GM12878 (cell line): ENCODE measurements at regions not wholly inside any gene's neighbourhood (a gene's known extent, or its start where the extent isn't known, plus 50 kb on each side); places are given as distances from the start of the nearest gene placed in this dataset.

Experiments
- ATAC-seq: fragments of 200-7000 bp; cut with Tn5 transposase; 3 replicates; pipeline ENCODE4 v1.9.1; 2020; ENCODE audit warnings: mild to moderate bottlenecking, moderate library complexity
- BruUV-seq: library from RNA; stranded (reverse); fragments of 400-500 nt; replicated peaks from 2 replicates; lab custom pipeline; 2021; lab: Mats Ljungman, UMichigan
- CTCF ChIA-PET: fragments of 300-600 bp; sonication (Branson Sonifier 250); formaldehyde crosslinking; extraction: SDS; loops from one replicate; lab custom pipeline; 2021; ENCODE audit warnings: inconsistent platforms; lab: Yijun Ruan, JAX
- POLR2A ChIA-PET: fragments of 350-600 bp; formaldehyde crosslinking; extraction: SDS; loops from one replicate; lab custom pipeline; 2021; ENCODE audit warnings: inconsistent platforms; lab: Charles Lee
- RAD21 ChIA-PET: fragments of 300-600 bp; sonication (Branson Sonifier 250); formaldehyde crosslinking; loops from one replicate; lab custom pipeline; 2023; ENCODE audit warnings: antibody characterized with exemption; ENCODE audit not compliant: unreplicated experiment; lab: Charles Lee
- SMC1A ChIA-PET: fragments of 300-600 bp; sonication (Branson Sonifier 250); formaldehyde crosslinking; loops from one replicate; lab custom pipeline; 2023; ENCODE audit not compliant: unreplicated experiment, uncharacterized antibody; lab: Charles Lee
- DNase-seq: peaks from one replicate; pipeline ENCODE4 v3.0.0-alpha.2; 2011; ENCODE audit warnings: low read depth, low spot score
- FAIRE-seq: peaks from 3 replicates; lab custom pipeline; 2011; peaks lifted over from hg19 to GRCh38; lab: Jason Lieb, UNC
- H2AFZ ChIP-seq: 2 replicates; pipeline ENCODE4 v1.6.0; 2011; ENCODE audit warnings: low read depth, low read length, control low read depth; ENCODE audit not compliant: control insufficient read depth
- H3K27ac ChIP-seq: 2 replicates; pipeline ENCODE4 v1.5.1; 2011; ENCODE audit warnings: control low read depth; ENCODE audit not compliant: control insufficient read depth, insufficient read depth
- H3K27me3 ChIP-seq, 2 experiments: replicated peaks in 1 of 2; 2 replicates each; pipeline versions ENCODE4 v1.6.0 to v1.6.1; 2011; ENCODE audit warnings: low read length in 1 of 2; ENCODE audit not compliant: control insufficient read depth in 2 of 2, insufficient read depth in 2 of 2
- H3K36me3 ChIP-seq, 2 experiments: 2 replicates each; pipeline ENCODE4 v1.5.1; 2011; ENCODE audit warnings: low read length in 1 of 2; ENCODE audit not compliant: control insufficient read depth in 2 of 2, insufficient read depth in 2 of 2
- H3K4me1 ChIP-seq: 2 replicates; pipeline ENCODE4 v1.6.1; 2011; ENCODE audit warnings: mild to moderate bottlenecking, low read length, moderate library complexity, mixed read lengths; ENCODE audit not compliant: control insufficient read depth, insufficient read depth
- H3K4me2 ChIP-seq: 2 replicates; pipeline ENCODE4 v1.6.0; 2011; ENCODE audit warnings: control low read depth; ENCODE audit not compliant: control insufficient read depth, insufficient read depth
- H3K4me3 ChIP-seq: fragments of 200-600 bp; sonication (generic); 2 replicates; pipeline ENCODE4 v1.5.1; 2016
- H3K79me2 ChIP-seq: 2 replicates; pipeline ENCODE4 v1.6.0; 2011; ENCODE audit warnings: low read length; ENCODE audit not compliant: control insufficient read depth, insufficient read depth
- H3K9ac ChIP-seq: 2 replicates; pipeline ENCODE4 v1.8.0; 2011; ENCODE audit warnings: low read length, control low read depth, mixed read lengths; ENCODE audit not compliant: control insufficient read depth, insufficient read depth
- H3K9me3 ChIP-seq: replicated peaks from 3 replicates; pipeline ENCODE4 v1.5.1; 2011; ENCODE audit warnings: mild to moderate bottlenecking, low read length; ENCODE audit not compliant: control insufficient read depth, insufficient read depth
- H4K20me1 ChIP-seq: 2 replicates; pipeline ENCODE4 v1.6.0; 2011; ENCODE audit not compliant: control insufficient read depth, insufficient read depth
- KLF5 ChIP-seq: fragments of 450-650 bp; IDR thresholded peaks from 2 replicates; pipeline ENCODE4 v1.6.1; 2014; ENCODE audit warnings: mild to moderate bottlenecking; ENCODE audit not compliant: partially characterized antibody
- NFYB ChIP-seq: IDR thresholded peaks from 2 replicates; pipeline ENCODE4 v1.6.1; 2011; ENCODE audit warnings: low read depth, mild to moderate bottlenecking, low read length, improper control_type of control experiment, moderate library complexity; ENCODE audit not compliant: insufficient read depth
- NR2C1 ChIP-seq: fragments of 450-650 bp; IDR thresholded peaks from 2 replicates; pipeline ENCODE4 v1.6.1; 2017; ENCODE audit warnings: antibody characterized with exemption, mild to moderate bottlenecking, moderate library complexity
- PBX3 ChIP-seq: IDR thresholded peaks from 2 replicates; pipeline ENCODE4 v1.6.1; 2011; ENCODE audit warnings: mild to moderate bottlenecking, low read depth, low read length, moderate library complexity; ENCODE audit not compliant: insufficient replicate concordance
- PRDM15 ChIP-seq: fragments of 450-650 bp; formaldehyde crosslinking; IDR thresholded peaks from 2 replicates; pipeline ENCODE4 v1.4.0; 2020; ENCODE audit warnings: mild to moderate bottlenecking, moderate library complexity
- RBBP5 ChIP-seq: fragments of 200-600 bp; sonication (generic); conservative IDR thresholded peaks from 2 replicates; pipeline ENCODE4 v1.6.1; 2016
- TCF12 ChIP-seq: IDR thresholded peaks from 2 replicates; pipeline ENCODE4 v1.6.1; 2011; ENCODE audit warnings: low read depth, mild to moderate bottlenecking, low read length
- WRNIP1 ChIP-seq: IDR thresholded peaks from 2 replicates; pipeline ENCODE4 v1.6.1; 2011; ENCODE audit warnings: low read depth, low read length, improper control_type of control experiment, borderline replicate concordance
- ZBTB11 ChIP-seq: fragments of 450-650 bp; formaldehyde crosslinking; IDR thresholded peaks from 2 replicates; pipeline ENCODE4 v1.5.0; 2022; ENCODE audit warnings: mild to moderate bottlenecking, missing genetic modification characterization
- ZNF24 ChIP-seq: fragments of 450-650 bp; IDR thresholded peaks from 2 replicates; pipeline ENCODE4 v1.6.1; 2017; ENCODE audit warnings: antibody characterized with exemption, mild to moderate bottlenecking
- WGBS: methylation state at CpG from one replicate; pipeline ENCODE4 v1.1.6; 2016; ENCODE audit warnings: low lambda C conversion rate; ENCODE audit not compliant: insufficient replicate concordance, insufficient coverage; ENCODE audit errors: missing lambda C conversion rate; 5-methylcytosine and 5-hydroxymethylcytosine counted together
- in situ Hi-C: fragments of 300-500 bp; cut with MboI; formaldehyde crosslinking; loops from 9 replicates; pipeline ENCODE4 v1.14.3; 2018; ENCODE audit warnings: mixed read lengths
- intact Hi-C: fragments of 100-400 bp; cut with micrococcal nuclease; formaldehyde crosslinking; loops from one replicate; pipeline ENCODE4 v1.14.2; 2022; ENCODE audit not compliant: unreplicated experiment
- TF ChIP-seq, protein P1 (sequence below): fragments of 450-650 bp; IDR thresholded peaks from 2 replicates; pipeline ENCODE4 v1.6.1; 2017; ENCODE audit warnings: mild to moderate bottlenecking, moderate library complexity

DNA sequence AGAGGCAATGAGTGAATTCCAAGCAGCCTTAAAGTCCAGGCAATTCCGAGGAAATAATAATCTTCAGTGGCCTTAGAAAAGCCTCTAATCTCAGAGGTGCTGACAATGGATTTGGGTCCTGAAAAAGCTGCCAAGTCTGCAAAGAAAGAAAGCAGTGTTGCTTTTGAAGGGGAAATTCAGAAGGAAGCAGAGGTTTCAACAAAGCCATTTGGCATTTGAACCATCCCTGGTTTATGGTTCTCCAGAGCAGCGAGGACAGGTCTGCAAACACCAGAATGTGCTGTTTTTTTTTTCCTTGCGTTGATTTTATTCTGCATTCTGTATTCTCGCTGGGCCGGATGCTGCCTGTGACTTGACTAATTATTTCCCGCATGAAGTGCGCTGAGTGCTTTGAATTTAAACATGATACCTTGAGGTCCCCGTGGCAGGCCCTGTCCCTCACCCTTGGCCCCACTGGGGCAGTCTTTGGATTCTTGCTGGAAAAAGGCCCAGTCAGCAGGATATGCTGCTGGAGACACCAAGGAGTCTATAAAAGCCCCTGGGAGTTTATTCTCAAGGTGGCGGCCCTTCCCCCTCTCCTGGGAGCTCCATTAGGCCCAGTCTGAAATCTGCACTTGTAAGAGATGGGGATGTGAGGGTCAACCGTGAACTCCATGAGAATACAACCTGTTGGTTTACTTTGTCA is 338.3 kb downstream of the HAPSTR1 start:
- Histone ChIP-seq H3K4me1 (no peaks in the 10 kb centered on the region), H3K36me3 (no peaks in the 10 kb centered on the region), H4K20me1 (no peaks in the 10 kb centered on the region), H3K4me3 (no peak overlapping the region), H3K4me2 (no peak overlapping the region), H3K9ac (no peak overlapping the region), H3K9me3 (no peaks in the 10 kb centered on the region), H3K27ac (no peak overlapping the region), H3K27me3 (no peaks in the 10 kb centered on the region; a peak in 1 of 4 replicates), H3K79me2 (no peaks in the 10 kb centered on the region), H2AFZ (no peak overlapping the region)
- DNase-seq, result no peak
- no TSS peak for BruUV-seq
- CTCF ChIA-PET, result no interaction called here
- POLR2A ChIA-PET, result no interaction called here
- FAIRE-seq, result no peak
- WGBS, result 53% methylated on average over 10 of the region's 10 CpGs
- SMC1A ChIA-PET, result no interaction called here
- intact Hi-C loops (no loop called here), in situ Hi-C loops (no loop called here)
- ATAC-seq, result no peak
- RAD21 ChIA-PET, result no interaction called here
- TF ChIP-seq PRDM15 (CRISPR knock-in tag) (no peak), ZBTB11 (no peak), TCF12 (no peak), WRNIP1 (no peak), ZNF24 (no peak), PBX3 (no peak), NFYB (no peak), KLF5 (no peak), RBBP5 (no peak), NR2C1 (no peak)
- TF ChIP-seq, protein P1, sequence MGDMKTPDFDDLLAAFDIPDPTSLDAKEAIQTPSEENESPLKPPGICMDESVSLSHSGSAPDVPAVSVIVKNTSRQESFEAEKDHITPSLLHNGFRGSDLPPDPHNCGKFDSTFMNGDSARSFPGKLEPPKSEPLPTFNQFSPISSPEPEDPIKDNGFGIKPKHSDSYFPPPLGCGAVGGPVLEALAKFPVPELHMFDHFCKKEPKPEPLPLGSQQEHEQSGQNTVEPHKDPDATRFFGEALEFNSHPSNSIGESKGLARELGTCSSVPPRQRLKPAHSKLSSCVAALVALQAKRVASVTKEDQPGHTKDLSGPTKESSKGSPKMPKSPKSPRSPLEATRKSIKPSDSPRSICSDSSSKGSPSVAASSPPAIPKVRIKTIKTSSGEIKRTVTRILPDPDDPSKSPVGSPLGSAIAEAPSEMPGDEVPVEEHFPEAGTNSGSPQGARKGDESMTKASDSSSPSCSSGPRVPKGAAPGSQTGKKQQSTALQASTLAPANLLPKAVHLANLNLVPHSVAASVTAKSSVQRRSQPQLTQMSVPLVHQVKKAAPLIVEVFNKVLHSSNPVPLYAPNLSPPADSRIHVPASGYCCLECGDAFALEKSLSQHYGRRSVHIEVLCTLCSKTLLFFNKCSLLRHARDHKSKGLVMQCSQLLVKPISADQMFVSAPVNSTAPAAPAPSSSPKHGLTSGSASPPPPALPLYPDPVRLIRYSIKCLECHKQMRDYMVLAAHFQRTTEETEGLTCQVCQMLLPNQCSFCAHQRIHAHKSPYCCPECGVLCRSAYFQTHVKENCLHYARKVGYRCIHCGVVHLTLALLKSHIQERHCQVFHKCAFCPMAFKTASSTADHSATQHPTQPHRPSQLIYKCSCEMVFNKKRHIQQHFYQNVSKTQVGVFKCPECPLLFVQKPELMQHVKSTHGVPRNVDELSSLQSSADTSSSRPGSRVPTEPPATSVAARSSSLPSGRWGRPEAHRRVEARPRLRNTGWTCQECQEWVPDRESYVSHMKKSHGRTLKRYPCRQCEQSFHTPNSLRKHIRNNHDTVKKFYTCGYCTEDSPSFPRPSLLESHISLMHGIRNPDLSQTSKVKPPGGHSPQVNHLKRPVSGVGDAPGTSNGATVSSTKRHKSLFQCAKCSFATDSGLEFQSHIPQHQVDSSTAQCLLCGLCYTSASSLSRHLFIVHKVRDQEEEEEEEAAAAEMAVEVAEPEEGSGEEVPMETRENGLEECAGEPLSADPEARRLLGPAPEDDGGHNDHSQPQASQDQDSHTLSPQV, result no peak
